Kidney epithelial cell (primary cell): ENCODE measurements at regions not wholly inside any gene's neighbourhood (a gene's known extent, or its start where the extent isn't known, plus 50 kb on each side); places are given as distances from the start of the nearest gene placed in this dataset.

Experiments used
- DNase-seq: peaks from one replicate; pipeline ENCODE4 v3.0.0-alpha.2; 2010; ENCODE audit warnings: low read depth
- H3K27me3 ChIP-seq: 2 replicates; pipeline ENCODE4 v1.6.0; 2011; ENCODE audit warnings: low read length; ENCODE audit not compliant: control insufficient read depth, insufficient read depth
- H3K36me3 ChIP-seq: 2 replicates; pipeline ENCODE4 v1.5.1; 2011; ENCODE audit warnings: low read length; ENCODE audit not compliant: control insufficient read depth, insufficient read depth
- H3K4me3 ChIP-seq: 2 replicates; pipeline ENCODE4 v1.5.1; 2011; ENCODE audit warnings: low read depth, mild to moderate bottlenecking, control low read depth, low read length
- TF ChIP-seq, protein P1 (sequence below): IDR thresholded peaks from 2 replicates; pipeline ENCODE4 v1.5.1; 2011; ENCODE audit warnings: mild to moderate bottlenecking, moderate library complexity, low read length, control low read depth, inconsistent platforms; ENCODE audit not compliant: insufficient read depth, poor library complexity, severe bottlenecking

DNA sequence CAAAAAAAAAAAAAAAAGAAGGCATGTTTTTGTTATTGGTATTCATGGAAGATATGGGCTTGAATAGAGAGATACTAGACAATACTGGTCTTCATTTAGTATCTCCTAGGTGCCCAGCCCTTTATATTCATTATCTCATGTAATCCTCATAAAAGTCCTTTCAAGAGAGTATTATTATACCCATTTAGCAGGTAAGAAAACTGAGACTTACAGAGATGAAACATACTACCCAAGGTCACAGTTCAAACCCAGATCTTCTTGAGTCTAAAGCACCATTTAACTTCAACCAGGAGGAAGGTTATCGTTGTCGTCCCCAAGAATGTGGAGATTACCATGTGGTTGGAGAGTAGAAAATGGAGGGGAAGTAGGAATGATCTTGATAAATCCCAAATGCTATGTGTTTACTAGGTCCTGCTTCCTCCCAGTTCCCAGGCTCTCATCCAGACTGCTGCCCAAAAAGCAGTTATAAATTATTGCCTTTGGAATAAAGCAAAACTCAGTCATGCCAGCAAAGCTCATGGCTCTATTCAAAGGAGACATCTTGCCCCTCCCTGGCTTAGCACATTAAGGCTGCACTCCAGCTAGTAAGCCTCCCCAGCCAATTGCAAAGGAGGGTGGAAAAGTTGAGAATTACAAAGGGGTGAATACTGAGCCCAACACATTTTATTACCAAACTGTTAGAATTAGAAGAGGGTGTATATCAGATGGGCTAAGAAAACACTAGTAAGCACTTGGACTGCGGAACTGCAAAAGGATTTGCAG, 163.9 kb downstream of the PIK3R1 start:
- DNase-seq, result no peak
- TF ChIP-seq, protein P1, sequence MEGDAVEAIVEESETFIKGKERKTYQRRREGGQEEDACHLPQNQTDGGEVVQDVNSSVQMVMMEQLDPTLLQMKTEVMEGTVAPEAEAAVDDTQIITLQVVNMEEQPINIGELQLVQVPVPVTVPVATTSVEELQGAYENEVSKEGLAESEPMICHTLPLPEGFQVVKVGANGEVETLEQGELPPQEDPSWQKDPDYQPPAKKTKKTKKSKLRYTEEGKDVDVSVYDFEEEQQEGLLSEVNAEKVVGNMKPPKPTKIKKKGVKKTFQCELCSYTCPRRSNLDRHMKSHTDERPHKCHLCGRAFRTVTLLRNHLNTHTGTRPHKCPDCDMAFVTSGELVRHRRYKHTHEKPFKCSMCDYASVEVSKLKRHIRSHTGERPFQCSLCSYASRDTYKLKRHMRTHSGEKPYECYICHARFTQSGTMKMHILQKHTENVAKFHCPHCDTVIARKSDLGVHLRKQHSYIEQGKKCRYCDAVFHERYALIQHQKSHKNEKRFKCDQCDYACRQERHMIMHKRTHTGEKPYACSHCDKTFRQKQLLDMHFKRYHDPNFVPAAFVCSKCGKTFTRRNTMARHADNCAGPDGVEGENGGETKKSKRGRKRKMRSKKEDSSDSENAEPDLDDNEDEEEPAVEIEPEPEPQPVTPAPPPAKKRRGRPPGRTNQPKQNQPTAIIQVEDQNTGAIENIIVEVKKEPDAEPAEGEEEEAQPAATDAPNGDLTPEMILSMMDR, result no peak

DNA sequence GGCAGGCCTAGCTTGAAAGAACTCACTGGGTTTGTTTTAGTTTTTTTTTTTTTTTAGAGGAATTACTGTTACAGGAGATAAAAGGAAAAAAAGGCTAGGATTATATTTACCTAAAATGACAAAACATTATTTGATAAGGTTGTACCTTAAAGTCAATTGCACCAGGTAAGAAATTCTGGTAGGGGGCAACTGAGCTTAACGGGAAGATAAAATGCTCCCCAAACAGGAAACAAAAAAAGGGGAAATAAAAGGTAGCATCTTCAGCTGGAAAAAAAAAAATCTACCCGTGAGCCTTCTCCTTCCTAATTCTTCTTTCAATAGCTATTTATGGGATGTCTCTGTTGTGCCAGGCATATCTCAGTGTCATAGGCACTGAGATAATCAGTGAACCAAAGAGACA, 164.5 kb downstream of the PIK3R1 start:
- no peaks in the 10 kb centered on the region for H3K27me3 ChIP-seq
- no peak overlapping the region for H3K4me3 ChIP-seq
- no peaks in the 10 kb centered on the region for H3K36me3 ChIP-seq
- TF ChIP-seq, protein P1, result no peak
- DNase-seq, result no peak

More for the DNA sequence above, 163.9 kb downstream of the PIK3R1 start:
- H3K27me3 ChIP-seq, result no peaks in the 10 kb centered on the region
- H3K36me3 ChIP-seq, result no peaks in the 10 kb centered on the region
- no peak overlapping the region for H3K4me3 ChIP-seq

DNA sequence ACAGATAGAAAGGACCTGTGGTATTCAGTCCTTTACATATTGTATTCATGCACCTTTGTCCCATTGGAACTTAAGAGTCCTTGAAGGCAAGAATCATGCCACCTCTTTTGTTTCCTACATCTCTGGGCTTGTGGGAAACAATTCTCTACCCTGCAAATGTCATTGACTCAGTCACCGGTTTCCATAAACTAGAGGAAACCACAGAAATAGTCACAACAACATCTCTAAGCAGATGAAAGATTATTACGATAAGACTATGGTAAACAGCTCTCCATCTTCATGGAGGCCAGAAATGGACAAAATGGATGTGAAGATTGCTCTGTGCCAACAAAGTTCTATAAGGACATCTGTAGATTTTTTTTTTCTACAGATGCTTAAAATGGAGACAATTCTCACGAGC, 165.5 kb downstream of the PIK3R1 start:
- TF ChIP-seq, protein P1, result no peak
- no peak for DNase-seq
- Histone ChIP-seq H3K27me3 (no peaks in the 10 kb centered on the region), H3K36me3 (no peaks in the 10 kb centered on the region), H3K4me3 (no peak overlapping the region)

DNA sequence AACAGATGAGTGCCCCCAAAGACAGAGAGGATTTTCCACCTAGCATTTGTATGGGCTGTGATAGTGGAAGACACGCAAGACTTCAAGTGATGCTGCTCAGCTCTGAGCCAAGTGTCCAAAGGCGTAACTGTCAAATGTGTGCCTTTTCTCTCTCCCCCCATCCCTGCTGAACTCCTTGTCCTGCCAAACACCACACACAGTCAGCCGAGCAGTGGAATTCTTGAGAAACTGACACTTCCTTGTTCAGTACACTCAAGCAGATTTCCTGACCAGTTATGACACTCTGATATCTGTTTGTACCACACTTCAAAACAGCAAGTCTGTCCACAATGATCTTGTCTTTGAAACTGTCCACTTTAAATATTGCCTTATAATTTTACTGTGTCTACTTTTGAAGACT, 166.4 kb downstream of the PIK3R1 start:
- no peak for DNase-seq
- Histone ChIP-seq H3K4me3 (no peak overlapping the region), H3K27me3 (no peaks in the 10 kb centered on the region), H3K36me3 (no peaks in the 10 kb centered on the region)
- TF ChIP-seq, protein P1, result no peak

DNA sequence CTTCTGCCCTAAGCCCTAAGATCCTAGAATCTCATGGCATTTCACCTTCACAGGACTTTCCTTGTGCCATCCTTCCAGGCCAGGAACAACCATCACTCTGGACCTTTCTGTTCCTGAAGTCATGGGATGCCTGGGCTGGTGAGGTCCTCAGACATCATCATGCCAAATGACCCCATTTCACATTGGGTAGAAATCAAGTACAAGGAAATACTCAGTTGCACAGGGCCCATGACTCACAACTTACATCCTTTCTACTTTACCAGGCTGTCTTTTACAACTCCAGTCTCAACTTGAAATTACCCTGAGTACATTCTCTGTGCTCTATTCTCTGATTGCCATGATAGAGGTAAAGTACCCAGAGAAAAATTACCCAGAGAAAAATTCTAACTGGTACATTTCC, 167.1 kb downstream of the PIK3R1 start:
- TF ChIP-seq, protein P1, result no peak
- no peak for DNase-seq
- no peaks in the 10 kb centered on the region for H3K27me3 ChIP-seq

DNA sequence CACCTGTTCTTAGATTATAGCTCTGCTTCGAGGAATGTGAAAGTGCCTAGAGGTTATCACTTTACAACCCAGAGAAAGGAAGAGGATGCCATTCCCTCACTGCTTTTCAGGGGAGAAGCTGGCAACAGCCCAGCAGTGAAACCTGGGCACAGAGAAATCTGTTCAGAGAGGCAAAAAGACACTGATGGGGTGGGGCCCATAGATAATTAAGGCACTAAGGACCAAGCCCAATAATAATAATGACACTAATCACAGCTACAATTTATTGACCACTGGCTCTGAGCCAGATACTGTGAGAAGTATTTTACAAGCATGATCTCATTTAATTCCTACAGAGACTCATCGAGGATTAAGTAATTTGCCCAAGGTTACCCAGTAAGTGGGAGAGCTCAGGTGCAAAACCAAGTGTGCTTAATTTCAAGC, 168.3 kb downstream of the PIK3R1 start:
- Histone ChIP-seq H3K36me3 (no peaks in the 10 kb centered on the region), H3K27me3 (no peaks in the 10 kb centered on the region), H3K4me3 (no peak overlapping the region)
- TF ChIP-seq, protein P1, result no peak
- DNase-seq, result no peak

More for the DNA sequence above, 167.1 kb downstream of the PIK3R1 start:
- H3K36me3 ChIP-seq, result no peaks in the 10 kb centered on the region
- H3K4me3 ChIP-seq, result no peak overlapping the region
